T-cell (primary cell): ENCODE measurements at regions not wholly inside any gene's neighbourhood (a gene's known extent, or its start where the extent isn't known, plus 50 kb on each side); places are given as distances from the start of the nearest gene placed in this dataset.
"Not testable (repeated sequence)": the region's sequence is repeated elsewhere in the genome, so short reads cannot be mapped to it uniquely, and the experiment has no call there.

ENCODE experiments used
- ATAC-seq, 4 experiments: fragments of 200-7000 bp in 3 of 4; fragments of 150-1000 bp in 1 of 4; cut with Tn5 transposase; replicated peaks in 1 of 4; 1 replicate in 3 of 4; 2 replicates in 1 of 4; pipeline ENCODE4 v1.10.0; 2021; ENCODE audit warnings: moderate library complexity in 3 of 4, mild to moderate bottlenecking in 2 of 4, moderate number of reproducible peaks in 1 of 4
- CTCF ChIA-PET, 2 donors: fragments of 300-600 bp; sonication (Branson Sonifier 250); formaldehyde crosslinking; loops; one replicate each; lab custom pipeline; 2022; ENCODE audit warnings: antibody characterized with exemption in 2 of 2; lab: Charles Lee
- POLR2A ChIA-PET, 2 donors: fragments of 300-600 bp; sonication (Branson Sonifier 250); formaldehyde crosslinking; loops; one replicate each; lab custom pipeline; 2022; ENCODE audit warnings: antibody characterized with exemption in 2 of 2; lab: Charles Lee
- DNase-seq, 35 experiments: peaks; one replicate each; pipeline versions ENCODE4 v3.0.0 to v3.0.0-alpha.2; 2013 to 2023
- H3K27ac ChIP-seq: one replicate; pipeline ENCODE4 v1.5.1; 2013; ENCODE audit warnings: low read length
- H3K27me3 ChIP-seq, 2 experiments: replicated peaks in 1 of 2; 1 replicate in 1 of 2; 2 replicates in 1 of 2; pipeline versions ENCODE4 v1.6.1 to v1.7.0; 2013; ENCODE audit warnings: low read length in 1 of 2, mixed read lengths in 1 of 2; ENCODE audit not compliant: control insufficient read depth in 2 of 2, insufficient read depth in 2 of 2; ENCODE audit errors: extremely low read depth in 1 of 2
- H3K36me3 ChIP-seq, 2 donors: 1 replicate in 1 of 2; 2 replicates in 1 of 2; pipeline versions ENCODE4 v1.6.1 to v1.7.0; 2013; ENCODE audit warnings: low read length in 1 of 2; ENCODE audit not compliant: control insufficient read depth in 2 of 2, insufficient read depth in 1 of 2; ENCODE audit errors: extremely low read depth in 1 of 2
- H3K4me1 ChIP-seq, 2 experiments: 1 replicate in 1 of 2; 2 replicates in 1 of 2; pipeline versions ENCODE4 v1.6.1 to v1.7.0; 2013; ENCODE audit warnings: low read length in 2 of 2, mixed read lengths in 1 of 2; ENCODE audit not compliant: insufficient read depth in 2 of 2, control insufficient read depth in 1 of 2; ENCODE audit errors: extremely low read depth in 1 of 2
- H3K4me3 ChIP-seq, 2 donors: 1 replicate in 1 of 2; 2 replicates in 1 of 2; pipeline versions ENCODE4 v1.5.1 to v1.7.0; 2013; ENCODE audit warnings: mild to moderate bottlenecking in 2 of 2, low read length in 1 of 2, moderate library complexity in 1 of 2; ENCODE audit not compliant: control insufficient read depth in 1 of 2; ENCODE audit errors: extremely low read depth in 1 of 2
- H3K9me3 ChIP-seq: 2 replicates; pipeline ENCODE4 v1.7.0; 2013
- H3K27ac Mint-ChIP-seq, 2 donors: one replicate each; pipeline ENCODE4 v1.8.0; 2020 to 2021; ENCODE audit warnings: mild to moderate bottlenecking in 2 of 2, mixed read lengths in 2 of 2
- H3K27me3 Mint-ChIP-seq, 2 donors: one replicate each; pipeline ENCODE4 v1.8.0; 2021 to 2022; ENCODE audit warnings: mixed read lengths in 2 of 2
- H3K36me3 Mint-ChIP-seq: one replicate; pipeline ENCODE4 v1.8.0; 2021; ENCODE audit warnings: mixed read lengths
- H3K4me1 Mint-ChIP-seq, 3 donors: one replicate each; pipeline ENCODE4 v1.8.0; 2020 to 2022; ENCODE audit warnings: mixed read lengths in 3 of 3, mild to moderate bottlenecking in 1 of 3
- H3K4me3 Mint-ChIP-seq, 3 donors: one replicate each; pipeline ENCODE4 v1.8.0; 2020 to 2022; ENCODE audit warnings: mild to moderate bottlenecking in 3 of 3, mixed read lengths in 3 of 3, moderate library complexity in 3 of 3
- H3K9me3 Mint-ChIP-seq, 3 donors: one replicate each; pipeline ENCODE4 v1.8.0; 2020 to 2022; ENCODE audit warnings: mixed read lengths in 3 of 3
- WGBS: methylation state at CpG from one replicate; pipeline ENCODE4 v1.1.5; 2013; ENCODE audit warnings: missing lambda C conversion rate; ENCODE audit not compliant: insufficient coverage; 5-methylcytosine and 5-hydroxymethylcytosine counted together

- no peak overlapping the region for H3K4me3 Mint-ChIP-seq
- WGBS: no CpG with 5 or more reads among the region's 4 CpGs
- no peak for ATAC-seq
These were observed 104.5 kb upstream of the ZEB2 start for GRCh38 chr2:144624451-144624850.

GRCh38 chr2:144622373-144622772, 102.5 kb upstream of the ZEB2 start:
- H3K27ac Mint-ChIP-seq, CTCF ChIA-PET, H3K27me3 ChIP-seq, H3K4me3 ChIP-seq, H3K27ac ChIP-seq, ATAC-seq, H3K9me3 ChIP-seq, H3K4me1 Mint-ChIP-seq, DNase-seq, POLR2A ChIA-PET, H3K9me3 Mint-ChIP-seq, H3K4me1 ChIP-seq, H3K36me3 ChIP-seq, H3K4me3 Mint-ChIP-seq, H3K36me3 Mint-ChIP-seq: not testable (repeated sequence)
- no CpG with 5 or more reads among the region's 1 CpG for WGBS
- peaks cover 11 to 13% of the 10 kb centered on the region in 2 donors for H3K27me3 Mint-ChIP-seq

More at GRCh38 chr2:144624451-144624850, 104.5 kb upstream of the ZEB2 start:
- H3K36me3 ChIP-seq: no peaks in the 10 kb centered on the region
- H3K27ac ChIP-seq: no peak overlapping the region
- Mint-ChIP-seq H3K36me3 (no peaks in the 10 kb centered on the region), H3K9me3 (peaks cover 0 to 4% (median 2%) of the 10 kb centered on the region in 3 donors), H3K27ac (no peak overlapping the region), H3K4me1 (no peaks in the 10 kb centered on the region), H3K27me3 (peaks cover 11 to 16% of the 10 kb centered on the region in 2 donors)
- no peaks in the 10 kb centered on the region for H3K9me3 ChIP-seq
- POLR2A ChIA-PET: no interaction called here
- H3K4me3 ChIP-seq: no peak overlapping the region
- peaks cover 0 to 2% of the 10 kb centered on the region in 2 experiments for H3K27me3 ChIP-seq
- no peaks in the 10 kb centered on the region for H3K4me1 ChIP-seq
- no peak for DNase-seq
- CTCF ChIA-PET: interaction anchor here in 1 of 2 donors (0.9 kb wide), 1 partner anchor 10 kb away, joined by 3 read pairs; no protein-coding TSS in a partner anchor

DNA sequence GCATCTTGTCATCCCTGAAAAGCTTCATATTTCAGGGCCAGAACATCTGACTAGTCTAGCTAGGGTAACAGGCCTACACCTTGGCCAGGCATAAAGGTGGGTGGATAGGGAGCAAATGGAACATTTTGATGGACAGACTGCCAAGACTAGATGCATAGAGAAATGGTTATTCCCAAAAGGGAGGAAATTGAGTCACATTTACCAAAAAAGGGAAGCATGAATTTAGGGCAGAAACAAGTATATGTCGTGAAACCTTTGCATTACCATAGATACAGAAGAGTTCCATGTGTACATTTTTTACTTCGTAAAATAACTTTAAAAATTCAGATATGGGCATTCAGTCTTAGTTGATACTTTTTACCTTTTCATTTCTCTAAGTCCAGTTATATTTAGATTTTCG, 101.3 kb upstream of the ZEB2 start:
- H3K27ac Mint-ChIP-seq: no peak overlapping the region
- no peak overlapping the region for H3K4me3 Mint-ChIP-seq
- Histone ChIP-seq H3K27ac (no peak overlapping the region), H3K4me3 (no peak overlapping the region), H3K4me1 (no peaks in the 10 kb centered on the region), H3K27me3 (no peaks in the 10 kb centered on the region), H3K9me3 (no peaks in the 10 kb centered on the region), H3K36me3 (no peaks in the 10 kb centered on the region)
- ATAC-seq: no peak
- peaks cover 0 to 4% (median 2%) of the 10 kb centered on the region in 3 donors for H3K9me3 Mint-ChIP-seq
- DNase-seq: no peak
- H3K4me1 Mint-ChIP-seq: no peaks in the 10 kb centered on the region
- ChIA-PET POLR2A (no interaction called here), CTCF (no interaction called here)
- H3K36me3 Mint-ChIP-seq: no peaks in the 10 kb centered on the region
- peaks cover 4 to 6% of the 10 kb centered on the region in 2 donors for H3K27me3 Mint-ChIP-seq
- WGBS: 80% methylated on average over 1 of the region's 3 CpGs

- no peak overlapping the region for H3K27ac Mint-ChIP-seq
- Histone ChIP-seq H3K4me1 (no peaks in the 10 kb centered on the region), H3K27ac (no peak overlapping the region), H3K9me3 (no peaks in the 10 kb centered on the region), H3K27me3 (no peaks in the 10 kb centered on the region), H3K4me3 (no peak overlapping the region), H3K36me3 (no peaks in the 10 kb centered on the region)
- H3K9me3 Mint-ChIP-seq: peaks cover 2 to 5% (median 4%) of the 10 kb centered on the region in 3 donors
- H3K36me3 Mint-ChIP-seq: no peaks in the 10 kb centered on the region
- 0% methylated on average over 1 of the region's 3 CpGs for WGBS
- POLR2A ChIA-PET: no interaction called here
- H3K4me3 Mint-ChIP-seq: no peak overlapping the region
- peaks cover 0 to 6% of the 10 kb centered on the region in 2 donors for H3K27me3 Mint-ChIP-seq
- ATAC-seq: no peak
- H3K4me1 Mint-ChIP-seq: no peaks in the 10 kb centered on the region
- CTCF ChIA-PET: no interaction called here
- no peak for DNase-seq
These were observed 99.8 kb upstream of the ZEB2 start for GRCh38 chr2:144619760-144620159.

DNA sequence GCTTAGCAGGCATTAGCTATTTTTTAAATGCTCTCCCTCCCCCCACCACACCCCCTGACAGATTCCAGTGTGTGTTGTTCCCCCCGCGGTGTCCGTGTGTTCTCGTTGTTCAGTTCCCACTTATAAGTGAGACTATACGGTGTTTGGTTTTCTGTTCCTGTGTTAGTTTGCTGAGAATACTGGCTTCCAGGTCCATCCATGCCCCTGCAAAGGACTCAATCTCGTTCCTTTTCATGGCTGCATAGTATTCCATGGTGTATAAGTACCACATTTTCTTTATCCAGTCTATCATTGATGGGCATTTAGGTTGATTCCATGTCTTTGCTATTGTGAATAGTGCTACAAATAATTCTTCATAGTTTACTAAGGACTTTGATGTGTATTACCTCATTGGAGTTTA, 97.3 kb upstream of the ZEB2 start:
- H3K4me1 Mint-ChIP-seq, H3K9me3 Mint-ChIP-seq, CTCF ChIA-PET, H3K4me1 ChIP-seq, H3K36me3 Mint-ChIP-seq, H3K4me3 ChIP-seq, H3K4me3 Mint-ChIP-seq, POLR2A ChIA-PET, H3K27ac Mint-ChIP-seq, H3K27me3 ChIP-seq, H3K9me3 ChIP-seq, H3K36me3 ChIP-seq, H3K27me3 Mint-ChIP-seq, ATAC-seq, DNase-seq, H3K27ac ChIP-seq: not testable (repeated sequence)
- no CpG with 5 or more reads among the region's 6 CpGs for WGBS

- Mint-ChIP-seq H3K27ac (no peak overlapping the region), H3K4me3 (no peak overlapping the region)
- CTCF ChIA-PET: no interaction called here
These were observed 96.1 kb upstream of the ZEB2 start for GRCh38 chr2:144615866-144616565.

More at GRCh38 chr2:144615866-144616565, 96.1 kb upstream of the ZEB2 start:
- POLR2A ChIA-PET: no interaction called here
- no peaks in the 10 kb centered on the region for H3K9me3 ChIP-seq
- DNase-seq (no peak), ATAC-seq (no peak)
- no peaks in the 10 kb centered on the region for H3K36me3 ChIP-seq
- H3K4me3 ChIP-seq: no peak overlapping the region
- Mint-ChIP-seq H3K36me3 (no peaks in the 10 kb centered on the region), H3K4me1 (no peaks in the 10 kb centered on the region), H3K27me3 (peaks cover 0 to 3% of the 10 kb centered on the region in 2 donors), H3K9me3 (peaks cover 0 to 10% (median 7%) of the 10 kb centered on the region in 3 donors)
- no peaks in the 10 kb centered on the region for H3K27me3 ChIP-seq
- no peaks in the 10 kb centered on the region for H3K4me1 ChIP-seq
- no peak overlapping the region for H3K27ac ChIP-seq
- WGBS: no CpG with 5 or more reads among the region's 5 CpGs
